ENCODE measurements at regions not wholly inside any gene's neighbourhood (a gene's known extent, or its start where the extent isn't known, plus 50 kb on each side); places are given as distances from the start of the nearest gene placed in this dataset.

DNA sequence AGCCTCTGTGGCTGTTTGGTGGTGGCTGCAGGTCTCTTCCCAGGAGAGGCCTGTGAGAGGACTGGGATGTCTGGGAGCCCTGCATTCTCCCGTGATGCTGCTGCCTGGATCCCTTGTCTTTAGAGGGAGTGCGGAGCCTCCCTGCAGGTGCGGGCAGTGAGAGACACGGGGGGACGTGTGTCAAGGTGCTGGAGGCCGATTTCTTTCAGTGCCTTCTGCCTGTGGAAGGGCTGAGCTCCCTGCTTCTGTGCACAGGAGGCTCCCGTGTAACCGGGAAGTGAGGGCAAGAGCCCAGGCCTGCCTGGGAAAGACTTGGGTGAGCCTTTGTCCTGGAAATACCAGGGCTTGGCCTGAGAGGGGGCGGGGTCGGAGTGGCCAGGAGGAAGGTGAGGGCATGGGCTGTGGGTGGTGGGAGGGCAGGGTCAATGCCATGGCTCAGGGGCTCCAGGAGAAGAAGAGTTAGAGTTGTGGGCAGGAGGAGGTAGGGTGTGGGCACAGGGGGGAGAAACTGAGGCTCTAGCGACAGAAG, 372.2 kb downstream of the TMEM121 start:
- TF ChIP-seq, protein P1, sequence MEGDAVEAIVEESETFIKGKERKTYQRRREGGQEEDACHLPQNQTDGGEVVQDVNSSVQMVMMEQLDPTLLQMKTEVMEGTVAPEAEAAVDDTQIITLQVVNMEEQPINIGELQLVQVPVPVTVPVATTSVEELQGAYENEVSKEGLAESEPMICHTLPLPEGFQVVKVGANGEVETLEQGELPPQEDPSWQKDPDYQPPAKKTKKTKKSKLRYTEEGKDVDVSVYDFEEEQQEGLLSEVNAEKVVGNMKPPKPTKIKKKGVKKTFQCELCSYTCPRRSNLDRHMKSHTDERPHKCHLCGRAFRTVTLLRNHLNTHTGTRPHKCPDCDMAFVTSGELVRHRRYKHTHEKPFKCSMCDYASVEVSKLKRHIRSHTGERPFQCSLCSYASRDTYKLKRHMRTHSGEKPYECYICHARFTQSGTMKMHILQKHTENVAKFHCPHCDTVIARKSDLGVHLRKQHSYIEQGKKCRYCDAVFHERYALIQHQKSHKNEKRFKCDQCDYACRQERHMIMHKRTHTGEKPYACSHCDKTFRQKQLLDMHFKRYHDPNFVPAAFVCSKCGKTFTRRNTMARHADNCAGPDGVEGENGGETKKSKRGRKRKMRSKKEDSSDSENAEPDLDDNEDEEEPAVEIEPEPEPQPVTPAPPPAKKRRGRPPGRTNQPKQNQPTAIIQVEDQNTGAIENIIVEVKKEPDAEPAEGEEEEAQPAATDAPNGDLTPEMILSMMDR (IDR thresholded peaks at IDR 0.05): no peak
- no peak for TF ChIP-seq POLR2A (IDR thresholded peaks at IDR 0.05)
